Transverse colon (tissue), 3 donors: ENCODE measurements at regions not wholly inside any gene's neighbourhood (a gene's known extent, or its start where the extent isn't known, plus 50 kb on each side); places are given as distances from the start of the nearest gene placed in this dataset.

Experiments
- POLR2A ChIP-seq: fragments of 450-650 bp; IDR thresholded peaks from one replicate; pipeline ENCODE4 v1.6.1; 2016; ENCODE audit warnings: antibody characterized with exemption, mild to moderate bottlenecking, moderate library complexity
- TF ChIP-seq, protein P1 (sequence below), 5 experiments: fragments of 200-600 bp in 3 of 5; fragments of 450-650 bp in 2 of 5; sonication (generic) in 3 of 5; IDR thresholded peaks; 1 replicate in 2 of 5; 2 replicates in 3 of 5; pipeline ENCODE4 v1.5.1; 2016 to 2017; ENCODE audit warnings: antibody characterized with exemption in 5 of 5, inconsistent platforms in 3 of 5, mild to moderate bottlenecking in 2 of 5, moderate library complexity in 1 of 5

GRCh38 chr7:9856668-9857067, 1117.0 kb upstream of the PHF14 start:
- TF ChIP-seq, protein P1, sequence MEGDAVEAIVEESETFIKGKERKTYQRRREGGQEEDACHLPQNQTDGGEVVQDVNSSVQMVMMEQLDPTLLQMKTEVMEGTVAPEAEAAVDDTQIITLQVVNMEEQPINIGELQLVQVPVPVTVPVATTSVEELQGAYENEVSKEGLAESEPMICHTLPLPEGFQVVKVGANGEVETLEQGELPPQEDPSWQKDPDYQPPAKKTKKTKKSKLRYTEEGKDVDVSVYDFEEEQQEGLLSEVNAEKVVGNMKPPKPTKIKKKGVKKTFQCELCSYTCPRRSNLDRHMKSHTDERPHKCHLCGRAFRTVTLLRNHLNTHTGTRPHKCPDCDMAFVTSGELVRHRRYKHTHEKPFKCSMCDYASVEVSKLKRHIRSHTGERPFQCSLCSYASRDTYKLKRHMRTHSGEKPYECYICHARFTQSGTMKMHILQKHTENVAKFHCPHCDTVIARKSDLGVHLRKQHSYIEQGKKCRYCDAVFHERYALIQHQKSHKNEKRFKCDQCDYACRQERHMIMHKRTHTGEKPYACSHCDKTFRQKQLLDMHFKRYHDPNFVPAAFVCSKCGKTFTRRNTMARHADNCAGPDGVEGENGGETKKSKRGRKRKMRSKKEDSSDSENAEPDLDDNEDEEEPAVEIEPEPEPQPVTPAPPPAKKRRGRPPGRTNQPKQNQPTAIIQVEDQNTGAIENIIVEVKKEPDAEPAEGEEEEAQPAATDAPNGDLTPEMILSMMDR (IDR thresholded peaks at IDR 0.05) = no peak
- TF ChIP-seq POLR2A = no peak
